HepG2 (cell line): ENCODE measurements at regions not wholly inside any gene's neighbourhood (a gene's known extent, or its start where the extent isn't known, plus 50 kb on each side); places are given as distances from the start of the nearest gene placed in this dataset.

Experiments used
- ATAC-seq: fragments of 200-7000 bp; cut with Tn5 transposase; 3 replicates; pipeline ENCODE4 v1.9.1; 2020; ENCODE audit warnings: mild to moderate bottlenecking, moderate library complexity
- BruUV-seq: library from RNA; stranded (reverse); fragments of 400-500 nt; replicated peaks from 2 replicates; lab custom pipeline; 2021; lab: Mats Ljungman, UMichigan
- CTCF ChIA-PET: fragments of 300-600 bp; formaldehyde crosslinking; extraction: SDS; loops from one replicate; lab custom pipeline; 2021; ENCODE audit warnings: low total read pairs, inconsistent platforms, low intra/inter-chr PET ratio; lab: Yijun Ruan, JAX
- POLR2A ChIA-PET: fragments of 350-600 bp; sonication (Branson Sonifier 250); formaldehyde crosslinking; loops from one replicate; lab custom pipeline; 2020; ENCODE audit warnings: antibody characterized with exemption, inconsistent platforms; lab: Yijun Ruan, JAX
- DNase-seq: peaks from one replicate; pipeline ENCODE4 v3.0.0-alpha.2; 2015; ENCODE audit warnings: low spot score
- FAIRE-seq: peaks from 3 replicates; lab custom pipeline; 2011; peaks lifted over from hg19 to GRCh38; lab: Jason Lieb, UNC
- H2AFZ ChIP-seq: one replicate; pipeline ENCODE4 v1.6.1; 2011; ENCODE audit warnings: low read length, inconsistent platforms
- H3K27ac ChIP-seq: fragments of 300-600 bp; 3 replicates; pipeline ENCODE4 v1.8.0; 2011; ENCODE audit warnings: mixed run types, mild to moderate bottlenecking, mixed read lengths, low read length, inconsistent platforms; ENCODE audit not compliant: insufficient read depth; ENCODE audit errors: extremely low read length
- H3K27me3 ChIP-seq, 2 experiments: fragments of 200-600 bp in 1 of 2; 2 replicates in 1 of 2; 3 replicates in 1 of 2; pipeline versions ENCODE4 v1.6.0 to v1.8.0; 2011; ENCODE audit warnings: low read length in 2 of 2, mild to moderate bottlenecking in 2 of 2, moderate library complexity in 2 of 2, inconsistent platforms in 1 of 2; ENCODE audit not compliant: insufficient read depth in 2 of 2, control insufficient read depth in 1 of 2
- H3K36me3 ChIP-seq, 2 experiments: fragments of 200-600 bp in 1 of 2; replicated peaks in 1 of 2; 2 replicates in 1 of 2; 3 replicates in 1 of 2; pipeline versions ENCODE4 v1.5.1 to v1.8.0; 2011; ENCODE audit warnings: low read length in 2 of 2, inconsistent platforms in 1 of 2; ENCODE audit not compliant: insufficient read depth in 2 of 2, control insufficient read depth in 1 of 2
- H3K4me1 ChIP-seq: 2 replicates; pipeline ENCODE4 v1.5.1; 2012; ENCODE audit warnings: low read length, inconsistent platforms; ENCODE audit not compliant: insufficient read depth
- H3K4me2 ChIP-seq: 2 replicates; pipeline ENCODE4 v1.6.0; 2011; ENCODE audit warnings: low read depth, low read length, inconsistent platforms
- H3K4me3 ChIP-seq, 3 experiments: fragments of 200-600 bp in 1 of 3; sonication (generic), shearing (Covaris generic) in 1 of 3; replicated peaks in 1 of 3; 2 replicates each; pipeline ENCODE4 v1.5.1; 2011 to 2016; ENCODE audit warnings: low read length in 3 of 3, inconsistent platforms in 2 of 3, low read depth in 2 of 3, mild to moderate bottlenecking in 2 of 3, control low read depth in 1 of 3, mixed read lengths in 1 of 3; ENCODE audit not compliant: insufficient read depth in 1 of 3
- H3K79me2 ChIP-seq: one replicate; pipeline ENCODE4 v1.6.1; 2011; ENCODE audit warnings: low read length, inconsistent platforms; ENCODE audit not compliant: insufficient read depth
- H3K9ac ChIP-seq: 2 replicates; pipeline ENCODE4 v1.6.0; 2011; ENCODE audit warnings: mild to moderate bottlenecking, low read depth, low read length, inconsistent platforms; ENCODE audit not compliant: insufficient read depth
- H3K9me3 ChIP-seq: 2 replicates; pipeline ENCODE4 v1.5.1; 2012; ENCODE audit warnings: mild to moderate bottlenecking, low read length
- H4K20me1 ChIP-seq: 2 replicates; pipeline ENCODE4 v1.6.0; 2011; ENCODE audit warnings: inconsistent platforms, mild to moderate bottlenecking, low read length, moderate library complexity; ENCODE audit not compliant: insufficient read depth
- AFF4 ChIP-seq: sonication (generic); formaldehyde crosslinking; IDR thresholded peaks from 2 replicates; pipeline ENCODE4 v1.4.0; 2020; ENCODE audit warnings: missing genetic modification reagents
- CENPX ChIP-seq: sonication (generic); formaldehyde crosslinking; IDR thresholded peaks from 2 replicates; pipeline ENCODE4 v1.9.0; 2021; ENCODE audit warnings: mild to moderate bottlenecking, missing genetic modification reagents, moderate library complexity
- CHD2 ChIP-seq: IDR thresholded peaks from 2 replicates; pipeline ENCODE4 v1.6.1; 2011; ENCODE audit warnings: low read depth, low read length, improper control_type of control experiment
- CHD4 ChIP-seq: fragments of 200-600 bp; sonication (generic); IDR thresholded peaks from 2 replicates; pipeline ENCODE4 v1.7.0; 2017; ENCODE audit warnings: mild to moderate bottlenecking, low read length, borderline replicate concordance
- HHEX ChIP-seq: IDR thresholded peaks from 2 replicates; pipeline ENCODE4 v1.6.1; 2016; ENCODE audit warnings: control low read depth
- MEF2D ChIP-seq: sonication (generic); formaldehyde crosslinking; IDR thresholded peaks from 2 replicates; pipeline ENCODE4 v1.5.1; 2020; ENCODE audit warnings: mild to moderate bottlenecking, missing genetic modification reagents
- PRPF4 ChIP-seq: fragments of 200-400 bp; formaldehyde crosslinking; IDR thresholded peaks from 2 replicates; pipeline ENCODE4 v1.6.1; 2016; ENCODE audit warnings: low read length, low read depth; ENCODE audit not compliant: poor library complexity, severe bottlenecking
- REXO4 ChIP-seq: sonication (generic); formaldehyde crosslinking; IDR thresholded peaks from 2 replicates; pipeline ENCODE4 v1.8.0; 2022; ENCODE audit warnings: missing genetic modification reagents, mild to moderate bottlenecking, borderline replicate concordance
- RNF219 ChIP-seq: sonication (generic); formaldehyde crosslinking; IDR thresholded peaks from 2 replicates; pipeline ENCODE4 v1.5.0; 2020; ENCODE audit warnings: mild to moderate bottlenecking, missing genetic modification reagents
- THAP7 ChIP-seq: sonication (generic); formaldehyde crosslinking; IDR thresholded peaks from 2 replicates; pipeline ENCODE4 v1.8.1; 2023; ENCODE audit warnings: mild to moderate bottlenecking, missing genetic modification reagents
- ZBTB3 ChIP-seq: sonication (generic); formaldehyde crosslinking; IDR thresholded peaks from 2 replicates; pipeline ENCODE4 v1.4.0; 2020; ENCODE audit warnings: low read depth, mild to moderate bottlenecking, moderate library complexity, missing genetic modification reagents, borderline replicate concordance
- ZNF24 ChIP-seq: fragments of 450-650 bp; IDR thresholded peaks from 2 replicates; pipeline ENCODE4 v1.6.1; 2017; ENCODE audit warnings: antibody characterized with exemption, mild to moderate bottlenecking
- ZNF274 ChIP-seq: sonication (generic); formaldehyde crosslinking; IDR thresholded peaks from 2 replicates; pipeline ENCODE4 v1.5.1; 2020; ENCODE audit warnings: mild to moderate bottlenecking, missing genetic modification reagents
- ZNF33A ChIP-seq: sonication (generic); formaldehyde crosslinking; IDR thresholded peaks from 2 replicates; pipeline ENCODE4 v1.5.1; 2020; ENCODE audit warnings: missing genetic modification reagents, mild to moderate bottlenecking, moderate library complexity, borderline replicate concordance
- ZNF343 ChIP-seq: sonication (generic); formaldehyde crosslinking; IDR thresholded peaks from 2 replicates; pipeline ENCODE4 v1.4.0; 2020; ENCODE audit warnings: mild to moderate bottlenecking, missing genetic modification reagents
- ZNF441 ChIP-seq: sonication (generic); formaldehyde crosslinking; IDR thresholded peaks from 2 replicates; pipeline ENCODE4 v1.7.0; 2021; ENCODE audit warnings: missing genetic modification reagents, borderline replicate concordance
- ZNF709 ChIP-seq: sonication (generic); formaldehyde crosslinking; IDR thresholded peaks from 2 replicates; pipeline ENCODE4 v1.5.0; 2020; ENCODE audit warnings: mild to moderate bottlenecking, missing genetic modification reagents
- ZSCAN29 ChIP-seq: sonication (generic); formaldehyde crosslinking; conservative IDR thresholded peaks from 2 replicates; pipeline ENCODE4 v1.4.0; 2020; ENCODE audit warnings: mild to moderate bottlenecking, missing genetic modification reagents
- WGBS: methylation state at CpG from one replicate; pipeline ENCODE4 v1.1.6; 2017; ENCODE audit warnings: low lambda C conversion rate; 5-methylcytosine and 5-hydroxymethylcytosine counted together
- in situ Hi-C: cut with HindIII; loops from 2 replicates; pipeline ENCODE4 v1.10.0; 2017; ENCODE audit warnings: low pct_unique_long_range_greater_than_20kb; ENCODE audit not compliant: extremely low pct_ligation_motif_present
- intact Hi-C: fragments of 100-400 bp; cut with micrococcal nuclease; formaldehyde crosslinking; loops from one replicate; pipeline ENCODE4 v1.10.0; 2022; ENCODE audit not compliant: unreplicated experiment

- TF ChIP-seq ZNF24 (no peak), RNF219 (no peak), ZNF274 (CRISPR knock-in tag) (no peak), HHEX (CRISPR knock-in tag) (no peak), THAP7 (CRISPR knock-in tag) (no peak), ZNF343 (CRISPR knock-in tag) (no peak), MEF2D (CRISPR knock-in tag) (no peak), PRPF4 (no peak), CENPX (CRISPR knock-in tag) (no peak)
Measured at GRCh38 chr13:87859261-87859660, 188.1 kb downstream of the SLITRK5 start (continued).

GRCh38 chr13:87867426-87867825 is 196.3 kb downstream of the SLITRK5 start:
- DNase-seq: no peak
- TF ChIP-seq ZNF33A (CRISPR knock-in tag) (no peak), CHD2 (no peak), ZBTB3 (CRISPR knock-in tag) (no peak), ZNF709 (no peak), CHD4 (no peak), REXO4 (CRISPR knock-in tag) (no peak), AFF4 (CRISPR knock-in tag) (no peak), ZNF441 (CRISPR knock-in tag) (no peak), ZSCAN29 (CRISPR knock-in tag) (no peak), HHEX (CRISPR knock-in tag) (no peak)

More at GRCh38 chr13:87867426-87867825, 196.3 kb downstream of the SLITRK5 start:
- H2AFZ ChIP-seq: no peak overlapping the region
- H3K36me3 ChIP-seq: no peaks in the 10 kb centered on the region
- intact Hi-C loops: no loop called here
- H3K4me1 ChIP-seq: no peaks in the 10 kb centered on the region
- WGBS: 14% methylated on average over 3 of the region's 3 CpGs
- no peak overlapping the region for H3K27ac ChIP-seq
- no TSS peak for BruUV-seq
- POLR2A ChIA-PET: no interaction called here
- no peak overlapping the region for H3K4me3 ChIP-seq
- H3K9me3 ChIP-seq: no peaks in the 10 kb centered on the region
- H3K27me3 ChIP-seq: no peaks in the 10 kb centered on the region
- no peak overlapping the region for H3K4me2 ChIP-seq
- no peak overlapping the region for H3K9ac ChIP-seq
- no peaks in the 10 kb centered on the region for H3K79me2 ChIP-seq
- CTCF ChIA-PET: no interaction called here
- in situ Hi-C loops: no loop called here
- ATAC-seq (no peak), FAIRE-seq (no peak)
- H4K20me1 ChIP-seq: no peaks in the 10 kb centered on the region
